ENCODE measurements at regions not wholly inside any gene's neighbourhood (a gene's known extent, or its start where the extent isn't known, plus 50 kb on each side); places are given as distances from the start of the nearest gene placed in this dataset.
A peak's percentile ranks its signal among the peaks of the same experiment; 100 is the strongest.

DNA sequence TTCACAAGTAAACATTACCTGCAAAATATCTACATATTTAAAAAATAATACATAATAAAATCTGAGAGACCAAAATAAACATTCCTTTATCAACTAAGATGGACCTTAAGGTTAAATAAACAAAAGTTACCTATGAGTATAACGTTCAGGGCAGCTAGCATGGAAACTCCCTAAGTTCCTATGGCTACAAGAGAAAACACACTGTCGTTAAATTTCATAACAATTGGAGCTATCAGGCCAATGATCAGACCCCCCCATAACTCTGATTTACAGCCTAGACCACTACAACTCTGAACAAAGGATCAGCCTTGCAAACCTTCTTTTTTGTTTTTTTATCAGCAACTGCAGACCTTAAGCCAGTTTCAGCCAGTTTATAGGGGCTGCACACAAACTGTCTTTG lies 1418.4 kb downstream of the PCDH18 start:
- no peak overlapping the region for H3K4me3 ChIP-seq (replicated peaks; ENCODE audit: low read depth, low read length)
- no peak for DNase-seq (ENCODE audit: low read depth)
- TF ChIP-seq, protein P1, sequence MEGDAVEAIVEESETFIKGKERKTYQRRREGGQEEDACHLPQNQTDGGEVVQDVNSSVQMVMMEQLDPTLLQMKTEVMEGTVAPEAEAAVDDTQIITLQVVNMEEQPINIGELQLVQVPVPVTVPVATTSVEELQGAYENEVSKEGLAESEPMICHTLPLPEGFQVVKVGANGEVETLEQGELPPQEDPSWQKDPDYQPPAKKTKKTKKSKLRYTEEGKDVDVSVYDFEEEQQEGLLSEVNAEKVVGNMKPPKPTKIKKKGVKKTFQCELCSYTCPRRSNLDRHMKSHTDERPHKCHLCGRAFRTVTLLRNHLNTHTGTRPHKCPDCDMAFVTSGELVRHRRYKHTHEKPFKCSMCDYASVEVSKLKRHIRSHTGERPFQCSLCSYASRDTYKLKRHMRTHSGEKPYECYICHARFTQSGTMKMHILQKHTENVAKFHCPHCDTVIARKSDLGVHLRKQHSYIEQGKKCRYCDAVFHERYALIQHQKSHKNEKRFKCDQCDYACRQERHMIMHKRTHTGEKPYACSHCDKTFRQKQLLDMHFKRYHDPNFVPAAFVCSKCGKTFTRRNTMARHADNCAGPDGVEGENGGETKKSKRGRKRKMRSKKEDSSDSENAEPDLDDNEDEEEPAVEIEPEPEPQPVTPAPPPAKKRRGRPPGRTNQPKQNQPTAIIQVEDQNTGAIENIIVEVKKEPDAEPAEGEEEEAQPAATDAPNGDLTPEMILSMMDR (IDR thresholded peaks at IDR 0.05; ENCODE audit: low read length, missing control alignments): no peak

DNA sequence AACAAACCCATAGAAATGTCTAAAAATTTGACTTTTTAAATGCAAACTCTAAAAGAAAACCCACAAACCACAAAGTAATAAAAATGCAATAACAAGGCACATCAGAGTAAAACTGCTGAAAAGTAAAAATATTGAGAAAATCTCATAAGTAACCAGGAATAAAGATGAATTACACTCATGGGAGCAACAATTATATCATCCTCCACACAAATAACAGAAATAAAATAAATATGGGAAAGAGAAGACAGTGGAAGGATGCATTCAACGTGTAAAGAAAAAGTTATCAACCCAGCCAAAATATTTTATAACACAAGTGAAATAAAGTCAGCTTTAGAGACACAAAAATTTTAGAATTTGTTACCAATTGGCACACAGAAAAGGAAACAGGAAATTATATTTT lies 1420.2 kb downstream of the PCDH18 start:
- H3K4me3 ChIP-seq (replicated peaks; ENCODE audit: low read depth, low read length): no peak overlapping the region
- TF ChIP-seq, protein P1 (IDR thresholded peaks at IDR 0.05; ENCODE audit: low read length, missing control alignments): no peak

DNA sequence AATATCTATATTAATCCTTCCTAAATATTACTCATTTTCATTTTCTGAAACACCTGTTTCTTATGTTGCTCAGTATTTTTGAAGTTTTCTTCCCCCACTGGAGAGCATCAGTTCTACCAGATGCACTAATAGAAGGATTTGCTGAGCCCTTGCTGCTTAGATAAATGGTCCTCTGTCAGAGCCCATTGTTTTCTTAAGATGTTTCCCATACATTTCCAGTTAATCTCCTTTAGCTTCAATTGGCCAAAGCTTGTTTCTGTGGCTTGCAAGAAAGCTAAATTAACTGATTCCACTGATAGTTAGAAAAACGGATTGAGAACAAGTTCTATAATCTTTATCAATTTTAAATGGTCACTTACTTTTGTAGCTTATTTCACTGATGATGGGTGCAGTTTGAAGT lies 1425.5 kb downstream of the PCDH18 start:
- TF ChIP-seq, protein P1 (IDR thresholded peaks at IDR 0.05; ENCODE audit: low read length, missing control alignments): no peak
- no peak overlapping the region for H3K4me3 ChIP-seq (replicated peaks; ENCODE audit: low read depth, low read length)
- no peak for DNase-seq (ENCODE audit: low read depth)

More for the DNA sequence above, 1420.2 kb downstream of the PCDH18 start:
- no peak for DNase-seq (ENCODE audit: low read depth)

DNA sequence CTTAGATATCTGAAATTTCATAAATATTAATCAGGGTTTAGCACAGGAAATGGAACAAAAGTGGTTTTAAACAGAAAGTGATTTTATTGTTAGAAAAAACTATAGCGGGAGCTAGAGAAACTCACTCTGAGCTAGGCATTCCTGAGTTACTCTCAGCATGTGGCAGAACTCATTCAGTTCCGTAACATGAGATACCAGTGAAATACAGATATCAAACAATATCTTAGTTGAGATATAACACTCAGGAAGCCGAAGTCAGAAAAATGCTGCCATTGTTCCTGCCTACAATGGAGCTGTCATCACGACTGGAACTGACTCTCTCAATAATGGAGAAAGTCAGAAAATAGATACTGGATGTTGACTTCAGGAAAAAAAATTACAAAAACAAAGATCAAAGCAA lies 1428.7 kb downstream of the PCDH18 start:
- no peak overlapping the region for H3K4me3 ChIP-seq (replicated peaks; ENCODE audit: low read depth, low read length)
- peak; percentile 30 for DNase-seq (ENCODE audit: low read depth)

DNA sequence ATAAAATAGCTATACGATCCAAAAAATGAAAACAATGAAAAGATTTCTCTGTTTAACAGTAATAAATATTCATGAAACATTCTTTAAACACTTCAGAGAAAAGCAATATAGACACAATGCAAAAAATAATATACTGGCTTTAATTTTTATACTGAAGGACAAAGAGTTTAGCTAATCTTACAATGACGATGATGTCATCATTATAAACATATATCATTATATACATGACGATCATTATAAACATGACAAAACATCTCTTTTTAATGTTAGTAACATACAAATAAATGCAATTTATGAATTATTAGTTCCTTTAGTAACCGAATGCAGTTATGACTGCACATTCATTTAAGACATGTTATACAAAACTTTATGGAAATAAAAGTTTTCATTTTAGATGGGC lies 1434.6 kb downstream of the PCDH18 start:
- TF ChIP-seq, protein P1 (IDR thresholded peaks at IDR 0.05; ENCODE audit: low read length, missing control alignments): no peak
- no peak for DNase-seq (ENCODE audit: low read depth)
- H3K4me3 ChIP-seq (replicated peaks; ENCODE audit: low read depth, low read length): no peak overlapping the region

More for the DNA sequence above, 1428.7 kb downstream of the PCDH18 start:
- TF ChIP-seq, protein P1 (IDR thresholded peaks at IDR 0.05; ENCODE audit: low read length, missing control alignments): no peak

DNA sequence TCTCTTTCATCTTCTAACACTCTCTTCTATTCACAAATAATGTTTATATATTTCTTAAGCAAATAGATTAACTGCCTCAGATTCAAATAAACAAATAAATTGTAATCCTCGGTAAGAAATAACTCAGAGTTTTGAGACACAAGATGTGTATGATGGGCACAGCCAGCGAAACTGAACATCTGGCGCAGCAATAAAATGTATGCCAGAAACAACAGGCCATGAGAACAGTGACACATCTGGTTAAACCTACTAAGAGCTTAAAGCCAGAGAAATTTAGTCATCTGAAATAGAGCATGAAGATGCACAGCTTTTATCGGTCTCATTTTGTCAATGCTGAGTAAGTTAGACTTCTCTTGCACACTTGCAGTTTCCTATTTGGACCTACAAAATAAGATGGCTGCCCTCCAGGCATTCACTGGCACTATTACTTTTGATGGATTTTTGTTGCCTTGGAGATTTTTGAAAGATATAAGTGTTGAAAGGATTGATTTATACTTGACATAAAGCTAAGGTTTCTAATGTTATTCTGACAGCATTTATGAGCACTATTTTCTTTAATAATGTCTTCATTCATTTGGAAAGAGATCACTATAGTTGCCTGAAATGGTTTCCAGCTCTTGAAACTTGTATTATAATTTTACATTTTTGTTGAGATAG lies 1444.0 kb downstream of the PCDH18 start:
- TF ChIP-seq, protein P1 (IDR thresholded peaks at IDR 0.05; ENCODE audit: low read length, missing control alignments): no peak
- no peak overlapping the region for H3K4me3 ChIP-seq (replicated peaks; ENCODE audit: low read depth, low read length)
- no peak for DNase-seq (ENCODE audit: low read depth)

DNA sequence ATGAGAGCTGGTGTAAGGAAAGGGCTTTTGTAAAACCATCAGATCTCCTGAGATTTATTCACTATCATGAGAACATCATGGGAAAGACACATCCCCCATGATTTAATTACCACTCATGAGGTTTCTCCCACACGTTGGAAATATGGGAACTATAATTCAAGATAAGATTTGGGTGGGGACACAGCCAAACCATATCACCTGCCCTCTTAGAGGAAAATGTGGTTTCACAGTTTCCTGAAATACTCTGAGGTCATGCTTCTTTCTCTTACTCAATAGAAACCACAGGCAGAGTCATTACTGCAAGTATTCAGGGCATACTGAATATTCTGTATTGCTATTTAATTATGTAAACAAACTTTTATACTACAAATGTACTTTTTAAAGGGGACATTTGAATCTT lies 1453.3 kb downstream of the PCDH18 start:
- no peak overlapping the region for H3K4me3 ChIP-seq (replicated peaks; ENCODE audit: low read depth, low read length)
- peak; percentile 42 for DNase-seq (ENCODE audit: low read depth)
- TF ChIP-seq, protein P1 (IDR thresholded peaks at IDR 0.05; ENCODE audit: low read length, missing control alignments): no peak

All from fibroblast of pulmonary artery (primary cell).